ENCODE measurements at regions not wholly inside any gene's neighbourhood (a gene's known extent, or its start where the extent isn't known, plus 50 kb on each side); places are given as distances from the start of the nearest gene placed in this dataset.
"Not testable (repeated sequence)": the region's sequence is repeated elsewhere in the genome, so short reads cannot be mapped to it uniquely, and the experiment has no call there.

DNA sequence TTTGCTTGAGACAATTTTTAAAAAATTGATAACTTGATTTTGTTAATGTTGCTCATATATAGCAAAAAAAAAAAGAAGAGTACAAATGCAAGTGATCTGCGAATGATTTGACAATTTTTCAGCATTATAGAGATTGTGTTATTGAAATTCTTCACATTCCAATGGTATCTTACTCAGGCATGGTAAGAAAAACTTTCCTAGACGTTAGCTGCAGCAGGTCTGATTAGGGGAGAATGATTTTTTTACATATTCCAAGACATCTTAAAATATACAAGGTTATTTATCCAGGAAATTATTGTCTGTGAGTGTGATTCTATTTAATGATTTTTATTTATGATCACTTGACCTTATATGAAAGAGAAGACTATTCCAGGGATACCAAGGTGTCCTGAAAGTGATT lies 361.9 kb downstream of the MAT2B start:
- FAIRE-seq = no peak

DNA sequence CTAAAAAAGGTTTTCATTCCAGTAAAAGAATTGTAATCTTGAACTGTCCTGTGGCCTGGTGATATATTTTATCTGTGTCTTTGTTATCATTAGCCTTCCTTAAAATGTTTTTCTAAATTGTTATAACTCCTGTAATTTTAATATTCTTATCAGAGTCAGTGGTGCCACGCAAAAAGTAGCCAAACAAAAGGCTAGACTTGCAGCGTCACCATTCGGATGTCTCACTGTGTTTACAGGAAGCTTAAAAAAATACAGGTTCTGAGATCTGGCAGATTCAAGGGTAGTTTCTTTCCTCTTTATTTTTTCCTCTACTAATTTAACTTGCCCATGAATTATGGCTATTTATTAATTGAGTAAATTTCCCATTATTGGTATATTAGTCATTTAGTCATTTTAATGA lies 362.3 kb downstream of the MAT2B start:
- FAIRE-seq = no peak
- DNase-seq (ENCODE audit: extremely low spot score, insufficient read length, low read depth) = no peak

More for the DNA sequence above, 361.9 kb downstream of the MAT2B start:
- no peak for DNase-seq (ENCODE audit: extremely low spot score, insufficient read length, low read depth)

DNA sequence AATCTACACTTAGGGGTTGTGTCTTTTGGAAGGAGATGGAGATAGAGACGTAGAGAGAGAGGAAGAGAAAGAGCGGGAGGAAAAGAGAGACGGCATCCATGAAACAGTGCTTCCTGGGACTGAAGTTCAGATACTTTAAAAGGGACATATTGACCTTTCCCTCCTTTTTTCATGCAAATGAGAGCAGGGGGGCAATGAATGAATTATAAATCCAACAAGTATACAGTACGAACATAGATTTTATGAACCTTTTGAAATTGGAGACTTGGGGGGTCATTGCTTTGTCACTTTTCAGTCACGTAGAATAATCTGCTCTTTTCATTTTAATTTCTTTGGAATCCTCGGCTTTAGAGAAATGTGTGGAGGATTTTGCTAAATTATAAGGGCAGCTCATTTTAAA lies 364.2 kb downstream of the MAT2B start:
- FAIRE-seq (no peak), DNase-seq (ENCODE audit: extremely low spot score, insufficient read length, low read depth) (no peak)

DNA sequence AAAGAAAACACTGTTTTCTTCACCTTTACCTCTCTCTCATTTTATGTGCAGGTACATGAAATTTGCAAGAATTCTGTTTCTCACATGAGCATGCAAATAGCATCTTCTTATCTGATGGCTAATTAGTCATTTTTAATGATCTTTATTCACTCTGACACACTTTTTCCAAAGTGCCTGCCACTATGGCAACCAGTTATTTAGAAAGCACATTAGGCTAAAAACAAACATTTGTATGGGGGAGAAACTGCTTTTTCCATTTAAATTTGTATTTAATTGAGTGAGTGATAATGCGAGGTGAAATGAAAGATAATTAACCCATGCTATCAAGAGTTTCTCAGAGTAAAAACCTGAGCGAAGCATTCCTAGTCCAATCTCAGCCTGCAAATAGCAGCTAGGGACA lies 365.0 kb downstream of the MAT2B start:
- FAIRE-seq (no peak), DNase-seq (ENCODE audit: extremely low spot score, insufficient read length, low read depth) (no peak)

DNA sequence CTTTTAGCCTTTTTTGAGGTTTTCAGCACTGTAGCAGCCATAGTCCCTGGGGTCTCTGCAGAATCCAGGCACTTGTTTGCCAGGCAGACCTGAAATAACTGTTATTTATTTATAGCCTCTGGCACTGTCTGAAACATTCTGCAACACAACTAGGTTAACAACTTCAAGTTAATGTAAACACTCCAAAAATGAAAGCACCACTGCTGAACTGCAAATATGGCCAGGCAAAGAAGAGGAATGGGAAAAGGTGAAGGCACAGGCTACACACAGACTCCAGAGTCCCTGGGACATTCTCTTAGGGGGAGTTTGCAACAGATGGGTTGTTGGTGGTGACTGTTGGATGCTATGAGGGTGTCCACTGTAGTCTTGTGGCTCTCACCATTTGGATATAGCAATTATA lies 369.0 kb downstream of the MAT2B start:
- FAIRE-seq = no peak
- no peak for DNase-seq (ENCODE audit: extremely low spot score, insufficient read length, low read depth)

DNA sequence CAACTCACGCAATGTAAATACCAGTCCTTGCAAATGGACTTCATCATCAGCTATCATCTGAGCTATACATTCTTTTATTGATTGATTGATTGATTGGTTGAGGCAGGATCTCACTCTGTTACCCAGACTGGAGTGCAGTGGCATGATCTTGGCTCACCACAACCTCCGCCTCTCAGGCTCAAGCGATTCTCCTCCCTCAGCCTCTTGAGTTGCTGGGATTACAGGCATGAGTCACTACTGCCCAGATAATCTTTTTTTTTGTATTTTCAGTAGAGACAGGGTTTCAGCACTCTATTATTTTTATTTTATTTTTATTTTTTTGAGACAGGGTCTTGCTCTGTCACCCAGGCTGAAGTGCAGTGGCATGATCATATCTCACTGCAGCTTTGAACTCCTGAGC lies 369.5 kb downstream of the MAT2B start:
- not testable (repeated sequence) for DNase-seq (ENCODE audit: extremely low spot score, insufficient read length, low read depth); FAIRE-seq

DNA sequence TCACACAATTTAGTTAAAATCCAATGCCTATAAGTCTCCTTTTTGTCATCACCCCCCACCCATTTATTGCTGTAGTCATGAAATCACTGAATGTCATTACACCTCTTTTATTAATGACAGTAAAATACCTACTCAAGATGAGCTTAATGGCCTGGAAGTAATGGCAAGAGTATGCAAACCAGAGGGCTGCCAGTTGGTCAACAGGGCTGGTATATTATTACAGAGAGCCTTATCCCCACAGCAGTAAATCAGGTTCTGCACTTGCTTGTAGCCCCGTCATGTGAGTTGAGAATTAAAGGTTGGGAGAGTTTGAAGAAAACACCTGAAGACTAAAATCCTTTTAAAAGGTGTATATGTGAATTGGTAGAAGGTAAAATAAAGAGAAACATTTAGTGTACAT lies 372.4 kb downstream of the MAT2B start:
- FAIRE-seq = no peak
- no peak for DNase-seq (ENCODE audit: extremely low spot score, insufficient read length, low read depth)

DNA sequence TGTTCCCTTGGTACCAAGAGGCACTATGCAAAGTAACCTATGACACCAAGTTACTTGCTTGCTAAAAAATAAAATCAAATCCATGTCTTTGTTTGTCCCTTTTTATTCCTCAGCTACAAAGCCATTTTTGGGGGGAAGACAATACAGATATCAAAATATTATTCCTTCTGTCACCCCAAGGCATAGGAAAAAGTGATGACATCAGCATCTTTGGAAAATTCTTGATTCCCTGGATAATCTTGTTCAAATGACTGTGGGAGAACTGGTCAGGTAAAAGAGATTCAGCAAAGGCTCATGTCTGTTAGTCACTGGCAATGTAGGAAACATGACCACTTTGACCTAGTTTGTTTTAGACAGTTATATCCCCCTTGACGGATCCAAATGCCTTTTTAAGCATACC lies 373.1 kb downstream of the MAT2B start:
- FAIRE-seq (no peak), DNase-seq (ENCODE audit: extremely low spot score, insufficient read length, low read depth) (no peak)

DNA sequence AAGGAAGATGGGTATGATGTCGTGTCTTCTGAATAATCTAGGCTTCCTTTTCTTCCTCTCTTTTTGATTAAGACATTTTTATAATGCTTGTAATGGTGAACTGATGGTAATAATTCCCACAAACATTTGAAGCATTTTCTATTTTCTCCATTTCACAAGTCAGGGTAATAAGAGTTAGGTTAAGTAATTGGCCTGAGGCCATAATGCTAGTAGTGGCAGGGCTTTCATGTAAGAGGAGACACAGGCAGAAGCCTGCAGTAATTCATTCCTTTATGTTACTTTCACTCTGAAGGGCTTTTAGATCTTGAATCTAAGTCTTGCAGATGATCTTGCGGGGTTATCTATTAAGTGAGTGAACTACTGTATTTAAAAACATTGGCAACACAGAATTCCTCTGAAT lies 374.9 kb downstream of the MAT2B start:
- FAIRE-seq (no peak), DNase-seq (ENCODE audit: extremely low spot score, insufficient read length, low read depth) (no peak)

DNA sequence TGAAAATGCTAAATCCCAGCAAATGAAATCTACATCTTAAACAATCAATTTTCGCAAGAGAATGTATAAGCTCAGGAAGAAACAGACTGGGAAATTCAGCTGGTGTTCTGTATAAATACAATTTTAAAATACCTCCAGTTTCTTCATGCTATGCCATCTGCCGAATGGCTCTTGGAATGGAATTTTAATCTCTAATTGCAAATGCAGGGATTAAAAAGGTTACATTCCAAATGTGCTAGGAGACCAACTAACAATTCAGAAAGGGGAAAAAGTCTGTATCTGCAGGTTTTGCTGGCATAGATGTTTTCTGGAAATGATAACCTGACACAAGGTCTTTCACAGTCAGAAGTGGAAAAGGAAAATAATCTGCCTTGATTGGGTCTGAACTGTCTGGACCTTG lies 379.7 kb downstream of the MAT2B start:
- DNase-seq (ENCODE audit: extremely low spot score, insufficient read length, low read depth) = no peak
- no peak for FAIRE-seq

DNA sequence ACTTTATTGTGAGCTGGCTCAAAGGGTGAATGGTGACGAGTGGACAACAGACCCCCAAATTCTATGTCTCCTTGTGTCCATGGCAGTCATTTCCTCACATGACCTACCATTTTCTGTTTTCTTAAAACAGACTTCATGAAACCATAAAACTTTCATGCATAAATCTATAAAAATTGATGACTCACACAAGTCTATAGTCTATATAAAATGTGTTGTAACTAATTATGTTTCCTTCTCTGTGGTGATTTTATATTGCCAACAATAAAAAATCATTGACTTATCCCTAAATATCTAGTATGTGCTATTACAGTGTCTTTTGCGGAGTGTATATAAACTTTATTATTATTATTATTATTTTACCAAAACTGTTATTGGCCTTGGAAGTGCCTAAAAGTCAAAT lies 382.4 kb downstream of the MAT2B start:
- DNase-seq (ENCODE audit: extremely low spot score, insufficient read length, low read depth) = no peak
- no peak for FAIRE-seq

DNA sequence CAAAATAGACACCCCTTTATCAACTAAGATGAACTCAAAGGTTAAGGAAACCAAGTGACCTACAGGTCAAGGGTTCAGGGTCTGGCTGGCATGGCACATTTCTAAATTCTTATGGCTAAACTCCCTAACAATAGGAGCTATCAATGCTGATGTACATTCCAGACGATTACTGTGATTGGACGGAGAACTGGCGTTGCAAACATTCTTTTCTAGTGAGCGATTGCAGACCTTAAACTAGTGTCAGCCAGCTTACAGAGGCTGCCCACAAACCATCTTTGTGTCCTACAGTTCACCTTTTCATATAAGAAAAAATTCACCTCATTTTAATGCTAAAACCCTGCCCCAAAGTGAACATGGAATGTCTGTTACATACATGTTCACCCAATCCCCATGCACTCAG lies 382.9 kb downstream of the MAT2B start:
- FAIRE-seq = no peak

DNA sequence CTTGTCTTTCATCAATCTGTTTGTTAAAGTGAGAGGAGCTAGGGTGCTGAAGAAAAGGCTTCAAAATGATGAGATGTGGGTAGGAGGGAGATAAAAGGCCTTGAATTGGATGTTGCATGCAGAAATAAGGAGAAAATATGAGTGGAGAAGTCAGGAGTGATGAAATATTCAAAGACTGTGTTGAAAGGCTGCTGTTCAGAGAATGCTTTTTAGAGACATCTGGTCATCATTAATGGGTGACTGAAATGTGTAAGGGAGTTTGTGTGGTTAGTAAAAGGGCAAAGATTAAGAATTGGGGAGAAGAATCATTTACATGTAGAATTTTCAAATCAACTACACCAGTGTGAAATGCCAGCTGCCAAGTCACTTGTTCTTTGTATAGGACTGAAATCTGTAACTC lies 383.9 kb downstream of the MAT2B start:
- no peak for FAIRE-seq
- DNase-seq (ENCODE audit: extremely low spot score, insufficient read length, low read depth) = no peak

More for the DNA sequence above, 382.9 kb downstream of the MAT2B start:
- no peak for DNase-seq (ENCODE audit: extremely low spot score, insufficient read length, low read depth)

DNA sequence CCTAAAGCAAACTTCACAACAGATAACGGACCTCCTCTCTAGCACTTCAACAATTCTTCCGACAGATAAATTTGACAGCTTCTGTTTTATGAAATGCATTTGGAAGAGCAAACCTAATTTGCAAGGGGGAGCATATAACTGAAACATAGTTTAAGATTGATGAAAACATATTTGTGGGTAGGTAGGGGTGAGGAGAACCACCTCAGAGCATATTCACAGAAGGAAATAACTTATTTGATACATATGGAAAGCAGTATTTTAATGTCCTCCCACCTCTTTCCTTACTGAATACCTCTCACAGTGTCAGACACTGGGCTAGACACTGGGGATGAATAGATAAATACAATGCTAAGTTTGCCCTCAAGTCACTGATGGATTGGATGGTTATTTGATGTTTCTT lies 384.8 kb downstream of the MAT2B start:
- DNase-seq (ENCODE audit: extremely low spot score, insufficient read length, low read depth) = no peak
- FAIRE-seq = no peak

DNA sequence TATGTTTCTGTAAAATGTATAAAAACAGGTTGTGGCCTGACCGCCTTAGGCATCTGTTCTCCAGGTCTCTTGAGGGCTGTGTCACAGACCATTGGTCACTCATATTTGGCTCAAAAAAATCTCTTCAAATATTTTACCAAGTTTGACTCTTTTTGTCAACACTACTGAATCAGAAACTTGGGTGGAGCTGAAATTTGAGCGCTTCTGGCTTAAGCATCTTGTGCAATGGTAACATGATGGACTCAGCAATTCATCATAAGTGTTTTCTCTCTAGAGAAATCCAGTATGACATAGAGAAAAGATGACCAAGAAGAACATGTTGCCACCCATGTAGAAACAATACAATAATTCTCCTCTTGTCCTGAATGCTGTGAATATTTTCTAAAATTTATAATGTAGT lies 387.9 kb downstream of the MAT2B start:
- DNase-seq (ENCODE audit: extremely low spot score, insufficient read length, low read depth) (no peak), FAIRE-seq (no peak)

DNA sequence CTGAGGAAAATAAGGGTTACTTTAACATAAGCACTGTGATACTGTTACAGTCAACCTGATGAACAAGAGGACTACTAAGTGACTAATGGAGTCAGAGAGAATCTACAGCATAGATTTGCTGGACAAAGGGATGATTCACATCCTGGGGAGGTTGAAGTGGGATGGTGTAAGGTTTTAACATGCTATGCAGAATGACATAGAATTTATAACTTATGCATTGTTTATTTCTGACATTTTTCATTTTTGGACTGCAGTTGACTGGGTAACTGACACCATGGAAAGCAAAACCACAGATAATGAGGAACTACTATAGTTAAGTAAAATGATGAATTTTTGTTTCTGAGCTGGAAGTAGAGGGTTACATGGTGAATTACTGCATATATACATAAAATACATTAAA lies 389.2 kb downstream of the MAT2B start:
- no peak for DNase-seq (ENCODE audit: extremely low spot score, insufficient read length, low read depth)
- FAIRE-seq = no peak

DNA sequence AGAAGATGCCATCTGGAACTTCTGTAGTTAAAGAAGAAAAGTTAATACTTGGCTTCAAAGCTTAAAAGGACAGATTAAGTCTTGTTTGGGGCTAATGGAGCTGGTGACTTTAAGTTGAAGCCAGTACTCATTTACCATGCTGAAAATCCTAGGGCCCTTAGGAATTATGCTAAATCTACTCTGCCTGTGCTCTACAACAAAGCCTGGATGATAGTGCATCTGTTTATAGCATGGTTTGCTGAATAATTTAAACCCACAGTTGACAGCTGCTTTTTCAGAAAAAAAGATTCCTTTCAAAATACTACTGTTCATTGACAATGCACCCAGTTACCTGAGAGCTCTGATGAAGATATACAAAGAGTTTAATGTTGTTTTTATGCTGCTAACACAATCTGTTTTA lies 393.5 kb downstream of the MAT2B start:
- FAIRE-seq = no peak
- no peak for DNase-seq (ENCODE audit: extremely low spot score, insufficient read length, low read depth)

DNA sequence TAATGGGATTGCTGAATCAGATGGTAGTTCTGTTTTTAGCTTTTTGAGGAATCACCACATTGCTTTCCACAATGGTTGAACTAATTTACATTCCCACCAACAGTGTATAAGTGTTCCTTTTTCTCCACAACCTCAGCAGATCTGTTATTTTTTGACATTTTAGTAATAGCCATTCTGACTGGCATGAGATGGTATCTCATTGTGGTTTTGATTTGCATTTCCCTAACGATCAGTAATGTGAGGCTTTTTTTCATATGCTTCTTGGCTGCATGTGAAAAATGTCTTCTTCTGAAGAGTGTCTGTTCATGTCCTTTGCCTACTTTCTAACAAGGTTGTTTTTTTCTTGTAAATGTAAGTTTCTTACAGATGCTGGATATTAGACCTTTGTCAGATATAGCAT lies 402.4 kb downstream of the MAT2B start:
- DNase-seq (ENCODE audit: extremely low spot score, insufficient read length, low read depth); FAIRE-seq: not testable (repeated sequence)

DNA sequence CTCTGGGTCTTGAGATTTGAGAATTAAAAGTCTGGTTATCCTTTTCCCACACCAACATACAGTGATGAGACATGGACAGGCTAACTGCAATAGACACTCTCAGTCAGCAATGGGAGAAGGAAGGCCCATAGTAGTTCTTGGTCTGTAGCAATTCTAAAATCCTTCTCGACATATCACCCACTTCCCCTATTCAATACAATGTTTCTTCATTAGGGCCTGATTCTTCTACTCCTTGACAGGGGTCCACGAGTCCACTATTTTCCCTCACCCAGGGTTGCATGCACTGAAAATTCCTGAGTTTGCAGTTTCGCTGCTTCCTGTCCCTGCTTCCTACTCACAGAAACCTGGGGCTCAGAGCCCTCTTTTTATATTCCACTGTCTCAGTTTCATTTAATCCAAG lies 402.8 kb downstream of the MAT2B start:
- no peak for FAIRE-seq
- no peak for DNase-seq (ENCODE audit: extremely low spot score, insufficient read length, low read depth)

DNA sequence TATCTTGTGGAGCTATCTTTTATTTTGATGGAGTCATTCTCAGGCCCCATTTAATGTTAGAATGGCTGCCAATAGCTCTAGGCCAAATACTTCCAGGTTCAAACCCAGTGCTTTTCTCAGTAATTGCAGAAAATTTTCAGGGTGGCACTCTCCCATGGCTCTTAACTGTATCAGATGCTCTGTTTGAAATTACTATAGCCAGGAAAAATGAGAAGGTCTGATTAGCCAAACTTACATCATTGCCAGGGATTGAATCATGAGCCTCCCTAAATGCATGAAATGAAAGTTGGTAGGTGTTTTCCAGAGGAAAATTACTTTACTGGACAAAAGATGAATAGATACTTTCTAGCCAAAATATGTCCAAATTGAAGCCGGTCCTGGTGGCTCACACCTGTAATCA lies 404.8 kb downstream of the MAT2B start:
- no peak for DNase-seq (ENCODE audit: extremely low spot score, insufficient read length, low read depth)
- no peak for FAIRE-seq

DNA sequence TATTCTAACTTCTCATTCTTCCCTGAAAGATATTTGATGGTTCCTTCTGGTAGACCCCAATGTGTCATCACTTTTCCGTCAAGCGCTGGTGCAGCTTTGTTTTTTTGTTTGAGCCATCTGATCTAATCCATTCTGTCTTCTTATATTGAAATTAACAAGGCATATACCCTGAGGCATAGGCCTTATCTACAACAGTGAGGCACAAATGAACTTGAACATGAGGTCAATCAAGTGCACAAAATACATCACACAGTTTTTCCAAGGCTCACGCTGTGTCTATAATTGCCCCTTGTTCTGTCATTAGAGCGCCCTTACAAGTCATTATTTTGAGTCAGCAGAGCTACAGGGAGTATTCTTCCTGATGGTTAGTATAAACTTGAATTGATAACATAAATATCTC lies 406.6 kb downstream of the MAT2B start:
- FAIRE-seq (no peak), DNase-seq (ENCODE audit: extremely low spot score, insufficient read length, low read depth) (no peak)

DNA sequence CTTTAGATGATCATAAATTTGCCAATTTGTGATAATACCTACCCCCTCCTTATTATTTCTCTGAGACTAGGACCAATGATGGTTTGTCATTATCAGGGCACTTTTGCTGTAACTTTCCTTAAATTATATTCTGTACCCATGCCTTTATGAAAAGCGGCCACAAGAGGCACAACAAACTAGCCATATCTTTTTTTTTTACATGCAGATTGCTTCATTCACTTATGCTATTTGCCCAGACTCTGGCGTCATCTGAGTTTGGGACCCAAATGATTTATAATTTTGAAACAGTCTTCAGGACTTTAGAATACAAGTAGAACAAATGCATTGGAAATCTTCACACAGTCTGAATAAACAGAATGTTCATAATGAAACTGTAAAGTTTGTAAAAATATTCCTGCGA lies 408.1 kb downstream of the MAT2B start:
- no peak for DNase-seq (ENCODE audit: extremely low spot score, insufficient read length, low read depth)
- FAIRE-seq = no peak

DNA sequence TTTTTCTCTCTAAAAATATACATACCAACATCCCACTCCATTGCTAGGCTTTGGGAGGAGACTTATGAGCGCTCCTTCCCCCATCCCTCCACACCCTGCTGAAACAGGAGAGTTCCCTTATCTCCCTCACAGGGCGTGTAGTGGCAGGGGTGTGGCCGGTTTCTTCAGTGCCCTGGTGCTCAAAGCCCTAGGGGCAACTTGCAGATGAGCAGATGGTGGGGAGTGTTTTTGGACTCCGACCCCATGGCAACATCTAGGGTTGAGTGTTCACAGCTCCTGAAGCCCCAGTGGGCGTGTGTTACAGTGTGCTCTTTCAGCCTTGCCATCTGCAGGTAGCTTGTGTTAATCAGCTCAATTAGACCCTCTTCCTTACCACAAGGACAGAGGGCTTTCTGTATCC lies 409.5 kb downstream of the MAT2B start:
- DNase-seq (ENCODE audit: extremely low spot score, insufficient read length, low read depth) = no peak
- FAIRE-seq = peak; percentile 38

Data from GM18507 (cell line).